Skin epidermis (tissue), 12 donors: ENCODE measurements at regions not wholly inside any gene's neighbourhood (a gene's known extent, or its start where the extent isn't known, plus 50 kb on each side); places are given as distances from the start of the nearest gene placed in this dataset.

Experiments
- H3K27ac ChIP-seq, 21 experiments: fragments of 200-600 bp; sonication (generic) in 11 of 21; one replicate each; pipeline ENCODE4 v1.5.0; 2020; ENCODE audit warnings: mild to moderate bottlenecking in 3 of 21, inconsistent platforms in 2 of 21, moderate library complexity in 2 of 21
- H3K4me3 ChIP-seq, 7 experiments: fragments of 200-600 bp; sonication (generic) in 2 of 7; one replicate each; pipeline ENCODE4 v1.5.0; 2020; ENCODE audit warnings: inconsistent platforms in 2 of 7, mild to moderate bottlenecking in 2 of 7, moderate library complexity in 1 of 7

DNA sequence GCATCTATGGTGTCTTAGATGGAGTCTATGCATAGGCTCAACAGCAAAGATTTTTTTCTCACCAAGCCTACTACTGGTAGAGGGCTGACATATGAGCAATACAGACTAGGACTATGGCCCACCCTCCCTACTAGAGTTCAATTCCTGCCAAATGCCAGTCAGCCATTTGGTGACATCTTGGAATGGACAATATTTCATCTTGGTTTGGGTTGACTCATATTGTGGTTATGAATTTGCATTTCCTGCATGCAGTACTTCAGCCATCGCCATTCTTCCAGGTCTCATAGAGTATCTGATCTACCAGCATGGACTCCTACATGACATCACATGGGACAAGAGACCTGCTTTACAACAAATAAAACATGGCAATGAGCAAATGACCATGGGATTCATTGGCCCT, 778.1 kb upstream of the SOX9 start:
- no peak overlapping the region for H3K4me3 ChIP-seq
- H3K27ac ChIP-seq: no peak overlapping the region

DNA sequence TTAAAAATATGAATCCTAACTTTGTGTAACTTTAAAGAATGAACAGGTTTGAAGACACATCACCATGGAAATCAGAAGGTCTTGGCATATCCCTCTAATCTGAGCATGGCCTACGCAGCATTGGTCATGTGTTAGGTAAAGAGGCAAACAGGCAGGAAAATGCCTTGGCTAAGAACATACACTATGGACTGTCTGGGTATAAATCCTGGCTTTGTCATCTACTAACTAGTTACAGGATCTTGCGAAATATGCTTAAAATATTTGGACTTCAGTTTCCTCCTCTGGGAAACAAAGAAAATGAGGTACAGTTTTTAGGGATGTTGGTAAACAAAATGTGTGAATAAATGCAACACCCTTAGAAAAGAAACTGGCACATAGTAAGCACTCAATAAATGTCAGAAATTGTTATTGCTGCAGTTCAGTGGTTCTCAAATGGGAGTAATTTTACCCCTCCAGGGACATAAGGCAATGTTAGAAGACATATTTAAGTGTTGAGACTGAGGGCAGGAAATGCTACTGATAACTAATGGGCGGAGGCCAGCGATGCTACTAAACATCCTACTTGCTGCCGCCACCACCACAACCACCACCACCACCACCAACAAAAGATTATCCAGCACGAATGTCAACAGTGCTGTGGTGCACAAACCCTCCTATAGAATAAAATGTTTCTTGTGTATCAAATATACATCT, 770.8 kb upstream of the SOX9 start:
- H3K27ac ChIP-seq: no peak overlapping the region
- no peak overlapping the region for H3K4me3 ChIP-seq

DNA sequence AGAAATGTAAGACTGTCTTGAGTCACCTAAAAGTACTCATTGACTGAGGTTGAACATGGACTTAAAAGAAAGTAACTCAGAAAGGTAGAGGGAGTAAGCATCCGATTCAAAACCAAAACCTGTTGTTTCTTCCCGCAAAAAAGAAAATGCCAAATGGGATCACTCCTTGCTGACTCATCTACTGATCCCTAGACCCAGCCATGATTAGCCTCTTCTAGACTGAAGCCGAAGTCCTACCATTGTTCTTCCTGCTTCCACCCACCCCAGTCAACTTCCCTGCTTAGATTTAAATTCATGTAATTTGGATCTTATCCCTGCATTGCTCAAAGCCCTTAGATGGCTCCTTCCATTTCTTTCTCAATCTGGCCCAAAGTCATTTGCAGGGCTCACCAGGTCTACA, 760.5 kb upstream of the SOX9 start:
- no peak overlapping the region for H3K4me3 ChIP-seq

DNA sequence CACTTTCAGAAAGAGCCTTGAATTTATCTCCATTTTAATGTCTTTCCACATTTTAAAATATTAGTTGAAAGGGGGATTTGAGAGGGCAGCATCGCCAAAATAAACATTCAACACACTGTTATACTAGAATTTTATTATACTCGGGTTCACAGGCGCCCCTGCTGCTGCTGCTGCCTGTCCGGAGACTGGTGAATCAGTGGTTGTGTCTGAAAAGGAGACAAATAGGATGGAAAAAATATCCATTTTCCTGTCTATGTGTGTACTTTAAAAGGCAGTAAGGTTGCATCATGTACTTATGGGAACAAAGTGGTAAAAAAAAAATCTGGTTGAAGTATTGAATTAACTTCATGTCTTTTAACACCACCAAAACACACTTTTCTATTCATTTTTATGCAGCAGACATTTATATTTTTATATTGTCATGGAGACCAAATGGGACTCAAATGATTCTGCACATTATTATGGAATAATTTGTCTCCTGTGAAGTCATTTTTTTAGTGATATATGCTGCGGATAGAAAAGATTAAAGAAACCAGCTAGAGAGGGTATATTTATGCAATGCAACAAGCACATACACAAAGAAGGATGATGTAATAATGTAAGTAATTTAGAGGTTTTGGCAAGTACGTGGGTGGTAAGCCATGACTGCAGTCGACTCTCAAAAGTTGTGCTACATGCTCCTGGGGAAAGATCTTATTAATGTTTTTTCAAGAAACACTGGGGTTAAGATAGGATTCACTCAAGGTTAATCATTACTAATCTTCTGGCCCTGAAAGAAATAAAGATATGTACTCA, 759.0 kb upstream of the SOX9 start:
- no peak overlapping the region for H3K27ac ChIP-seq

More for the DNA sequence above, 760.5 kb upstream of the SOX9 start:
- H3K27ac ChIP-seq: no peak overlapping the region

DNA sequence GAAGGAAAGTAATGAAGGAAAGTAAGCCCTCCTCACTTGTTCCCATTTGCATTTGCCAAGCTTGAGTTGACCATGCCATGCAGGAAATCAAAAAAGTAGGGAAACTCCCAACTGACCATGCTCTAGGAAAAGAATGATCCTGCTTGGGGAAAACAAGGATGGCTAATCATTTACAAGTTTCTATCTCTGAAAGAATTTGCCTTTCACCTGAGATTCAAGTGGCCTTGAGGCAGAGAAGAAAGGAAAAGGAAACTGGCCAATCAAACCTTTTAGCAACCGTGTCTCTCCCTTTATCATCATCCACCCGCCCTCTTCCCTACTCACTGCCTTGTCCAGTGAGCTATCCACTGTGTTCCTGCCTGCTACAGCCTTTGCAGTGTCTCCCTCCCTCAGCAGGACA, 757.2 kb upstream of the SOX9 start:
- H3K4me3 ChIP-seq: no peak overlapping the region
- H3K27ac ChIP-seq: no peak overlapping the region

More for the DNA sequence above, 759.0 kb upstream of the SOX9 start:
- no peak overlapping the region for H3K4me3 ChIP-seq

DNA sequence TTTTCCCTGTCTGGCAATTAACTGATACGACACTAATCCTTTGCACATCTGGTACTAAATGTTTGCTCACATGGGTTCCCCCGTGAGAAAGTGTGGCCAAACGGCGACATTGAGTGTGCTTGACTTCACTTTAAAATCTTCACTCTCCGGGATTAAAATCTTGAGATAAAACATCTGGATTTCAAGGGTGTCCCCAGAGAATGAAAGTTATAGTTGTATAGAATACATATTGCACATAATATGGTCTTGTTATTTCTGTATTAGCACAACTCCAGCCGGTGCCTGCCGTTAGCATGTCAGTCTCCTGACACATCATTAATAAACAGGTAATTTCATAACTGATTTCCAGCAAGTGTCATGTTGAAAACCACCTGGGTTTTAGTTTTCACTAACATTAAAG, 749.0 kb upstream of the SOX9 start:
- Histone ChIP-seq H3K4me3 (no peak overlapping the region), H3K27ac (no peak overlapping the region)

DNA sequence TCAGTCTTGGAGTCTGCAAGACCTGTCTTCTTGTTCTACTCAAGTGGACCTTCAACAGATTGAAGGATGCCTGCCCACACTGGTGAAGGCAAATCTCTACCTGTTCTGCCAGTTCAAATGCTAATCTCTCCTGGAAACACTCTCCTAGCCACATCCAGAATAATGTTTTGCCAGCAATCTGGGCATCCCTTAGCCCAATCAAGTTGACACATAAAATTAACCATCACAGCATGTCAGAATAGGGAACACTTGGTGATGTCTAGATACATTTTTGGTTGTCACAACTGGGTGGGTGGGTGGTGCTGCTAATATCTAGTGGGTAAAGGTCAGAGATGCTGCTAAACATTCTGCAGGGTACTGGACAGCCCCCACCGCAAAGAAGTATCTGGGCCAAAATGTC, 744.9 kb upstream of the SOX9 start:
- H3K4me3 ChIP-seq: no peak overlapping the region
- H3K27ac ChIP-seq: no peak overlapping the region

DNA sequence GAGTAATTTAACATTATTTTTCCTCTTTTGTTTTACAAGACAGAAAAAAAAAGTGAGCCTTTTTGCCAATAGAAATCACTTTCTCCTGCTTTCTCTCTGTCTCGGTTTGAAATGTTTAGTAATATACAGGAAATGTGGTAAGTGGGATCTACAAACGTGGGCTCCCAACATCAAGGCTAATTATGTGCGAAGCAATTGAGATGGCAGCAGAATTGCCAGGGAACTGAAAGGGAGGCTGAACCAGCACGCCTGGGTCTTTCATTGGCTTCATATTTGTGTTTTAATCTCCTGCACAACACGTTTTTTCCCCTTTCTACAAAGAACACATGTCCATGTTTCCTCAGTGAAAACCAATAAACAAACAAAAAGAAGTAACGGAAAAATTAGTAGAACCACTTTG, 743.9 kb upstream of the SOX9 start:
- Histone ChIP-seq H3K4me3 (no peak overlapping the region), H3K27ac (peak overlapping the region in 1 of 21 experiments; percentile 5)

DNA sequence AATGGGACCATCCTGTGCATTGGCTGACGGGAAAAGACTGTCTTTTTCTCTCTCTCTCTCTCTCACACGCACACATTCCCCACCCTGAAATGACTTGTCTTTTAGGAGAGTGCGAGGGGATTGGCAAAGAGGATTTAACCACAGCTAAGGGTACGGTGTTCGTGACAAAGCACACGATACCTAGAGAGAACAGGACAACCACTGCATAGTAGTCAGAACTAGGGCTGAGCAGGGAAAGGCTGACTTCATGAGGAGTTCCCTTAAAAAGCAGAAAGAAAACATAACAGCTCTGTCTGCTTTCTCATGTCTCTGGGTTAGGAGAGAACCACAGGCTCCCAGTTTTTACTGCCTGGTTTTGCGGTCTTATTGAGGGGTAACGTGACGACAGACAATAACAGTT, 742.8 kb upstream of the SOX9 start:
- no peak overlapping the region for H3K4me3 ChIP-seq
- H3K27ac ChIP-seq: peak overlapping the region in 1 of 21 experiments; percentile 21

DNA sequence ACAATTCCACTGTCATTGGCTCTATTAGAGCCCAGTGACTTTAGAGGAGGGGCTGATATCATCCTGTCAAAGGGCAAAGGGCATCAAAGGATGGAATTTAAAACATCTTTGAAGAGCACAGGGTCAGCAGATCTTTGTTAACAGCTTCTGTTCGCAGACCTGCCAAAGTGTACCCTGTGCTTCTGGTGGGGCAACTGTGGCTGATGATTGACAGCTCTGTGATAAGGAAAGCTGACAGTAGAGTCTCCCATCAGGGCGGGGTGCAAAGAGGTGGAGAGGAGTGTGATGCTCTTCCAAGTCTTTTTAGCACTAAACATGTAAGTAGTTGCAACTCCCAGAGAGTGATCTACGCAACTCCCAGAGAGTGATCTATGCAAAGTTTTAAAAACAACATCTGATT, 742.1 kb upstream of the SOX9 start:
- H3K27ac ChIP-seq: no peak overlapping the region
- no peak overlapping the region for H3K4me3 ChIP-seq

DNA sequence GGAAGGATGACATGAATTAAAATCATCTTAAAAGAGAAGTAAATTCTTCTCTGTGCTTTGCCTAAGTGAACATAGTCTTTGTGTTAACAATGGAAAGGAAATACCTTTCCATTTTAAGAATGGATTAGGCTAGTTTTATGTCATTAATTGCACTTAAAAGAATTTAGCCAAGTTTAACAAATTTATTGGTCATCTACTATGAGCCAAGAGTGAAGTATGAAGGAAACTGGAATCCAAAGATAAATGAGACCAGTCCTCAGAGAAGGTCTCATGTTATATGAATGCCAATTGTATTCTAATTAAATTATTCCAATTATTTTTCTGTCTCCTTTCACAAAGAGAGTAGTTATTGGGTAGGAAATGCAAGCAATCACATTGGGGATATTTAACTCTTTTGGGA, 741.3 kb upstream of the SOX9 start:
- H3K4me3 ChIP-seq: no peak overlapping the region
- H3K27ac ChIP-seq: no peak overlapping the region

DNA sequence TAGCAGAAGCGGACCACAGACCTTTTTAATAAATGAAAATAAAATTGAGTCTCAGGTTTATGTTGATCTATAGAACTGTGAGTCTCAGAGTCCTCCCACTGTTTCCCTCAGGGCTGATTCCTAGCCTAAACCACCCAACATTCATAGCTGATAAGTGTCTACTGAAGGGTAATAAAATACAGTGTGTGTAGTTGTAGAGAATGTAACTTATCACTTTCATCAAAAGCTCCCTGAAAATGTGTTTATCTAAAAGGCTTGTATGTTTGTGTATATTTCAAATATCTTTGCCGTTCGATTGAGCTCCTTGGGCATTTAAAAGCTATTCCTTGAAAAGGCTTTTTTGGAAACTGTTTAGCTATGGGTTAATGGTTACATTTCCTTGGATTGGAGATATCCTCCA, 740.3 kb upstream of the SOX9 start:
- no peak overlapping the region for H3K27ac ChIP-seq

DNA sequence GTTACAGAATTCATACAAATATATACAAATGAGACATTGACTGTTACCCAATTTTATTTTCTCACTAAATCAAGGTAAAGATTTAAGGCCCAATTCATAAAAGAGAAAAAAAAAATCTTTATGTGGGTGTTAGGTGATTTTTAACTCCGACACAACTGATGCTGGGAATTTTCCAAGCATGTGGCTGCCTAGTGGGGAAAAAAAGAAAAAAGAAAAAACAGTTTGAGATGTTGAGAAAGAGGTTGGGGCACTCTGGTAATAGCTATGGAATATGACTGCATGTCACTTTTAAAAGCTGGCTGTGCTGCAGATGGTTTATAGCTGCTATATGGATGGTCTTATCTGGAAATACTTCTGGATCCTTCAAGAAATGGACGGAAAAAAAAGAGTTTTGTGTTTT, 739.9 kb upstream of the SOX9 start:
- Histone ChIP-seq H3K4me3 (no peak overlapping the region), H3K27ac (no peak overlapping the region)

More for the DNA sequence above, 740.3 kb upstream of the SOX9 start:
- no peak overlapping the region for H3K4me3 ChIP-seq

DNA sequence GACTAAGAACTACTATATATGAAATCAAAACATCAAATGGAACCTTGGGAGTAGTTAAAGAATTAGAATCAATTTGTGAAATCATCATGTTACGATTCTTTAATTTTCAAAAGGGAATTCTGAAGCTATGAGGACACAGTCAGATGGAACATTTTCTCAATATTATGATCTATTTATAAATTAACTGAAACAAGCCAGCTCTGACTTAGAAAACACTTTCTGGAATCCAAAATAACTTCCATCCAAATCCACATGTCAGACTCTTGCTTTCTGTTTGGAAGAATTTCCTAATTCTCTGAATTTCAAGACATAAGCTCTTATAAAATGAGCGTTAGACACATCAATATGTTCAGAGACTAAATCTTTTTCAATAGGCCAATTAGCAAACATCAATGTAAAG, 737.7 kb upstream of the SOX9 start:
- H3K27ac ChIP-seq: peak overlapping the region in 2 of 21 experiments; percentile 30 to 46
- H3K4me3 ChIP-seq: no peak overlapping the region

DNA sequence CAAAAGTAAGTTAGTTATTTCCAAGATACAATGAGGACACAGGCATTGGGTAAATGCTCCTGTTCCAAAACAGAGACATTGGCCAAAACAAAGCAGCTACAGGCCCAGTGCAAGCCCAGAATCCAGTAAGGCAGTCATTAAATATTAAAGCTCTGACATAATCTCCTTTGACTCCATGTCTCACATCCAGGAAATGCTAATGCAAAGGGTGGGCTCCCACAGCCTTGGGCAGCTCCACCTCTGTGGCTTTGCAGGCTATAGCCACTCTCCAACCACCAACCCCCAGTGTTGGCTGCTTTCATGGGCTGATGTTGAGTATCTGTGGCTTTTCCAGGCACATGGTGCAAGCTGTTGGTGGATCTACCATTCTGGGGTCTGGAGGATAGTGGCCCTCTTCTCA, 733.4 kb upstream of the SOX9 start:
- no peak overlapping the region for H3K27ac ChIP-seq
- no peak overlapping the region for H3K4me3 ChIP-seq

DNA sequence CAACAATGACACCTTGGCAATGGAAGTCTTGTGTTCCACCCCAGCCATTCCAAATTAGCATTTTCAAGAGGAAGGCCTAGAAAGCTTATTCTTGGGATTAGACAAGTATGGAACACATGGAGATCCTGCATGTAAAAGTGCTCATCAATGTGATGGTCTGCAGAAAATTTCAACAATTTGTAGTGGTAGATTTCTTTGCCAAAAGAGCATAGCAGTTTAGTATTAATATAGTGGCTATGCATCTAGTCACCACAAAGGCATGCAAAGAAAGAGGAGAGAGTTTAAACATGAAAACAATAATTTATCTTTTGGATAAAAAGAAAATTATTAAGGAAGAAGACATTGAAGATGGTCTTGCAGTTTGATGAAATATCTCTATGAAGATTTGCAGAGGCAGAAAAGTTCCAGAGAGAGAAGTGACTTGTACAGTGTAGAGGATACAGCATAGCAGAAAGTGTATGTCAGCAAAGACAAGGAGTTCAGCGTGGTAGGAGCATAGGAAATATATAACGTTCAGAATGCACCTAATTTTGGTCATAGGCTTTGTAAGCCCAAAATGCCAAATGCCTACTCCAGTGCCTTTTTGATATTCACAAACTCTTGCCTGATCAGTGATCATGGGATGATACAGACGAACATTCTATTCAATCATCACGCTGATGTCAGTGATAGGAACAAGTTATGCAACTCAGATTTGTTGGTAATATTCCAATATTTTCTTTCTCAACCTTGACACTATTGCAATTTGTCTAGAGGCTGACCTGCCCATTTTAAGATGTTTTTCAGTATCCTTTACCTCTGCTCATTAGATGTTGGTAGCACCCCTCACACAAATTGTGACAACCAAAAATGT, 727.9 kb upstream of the SOX9 start:
- H3K27ac ChIP-seq: no peak overlapping the region

DNA sequence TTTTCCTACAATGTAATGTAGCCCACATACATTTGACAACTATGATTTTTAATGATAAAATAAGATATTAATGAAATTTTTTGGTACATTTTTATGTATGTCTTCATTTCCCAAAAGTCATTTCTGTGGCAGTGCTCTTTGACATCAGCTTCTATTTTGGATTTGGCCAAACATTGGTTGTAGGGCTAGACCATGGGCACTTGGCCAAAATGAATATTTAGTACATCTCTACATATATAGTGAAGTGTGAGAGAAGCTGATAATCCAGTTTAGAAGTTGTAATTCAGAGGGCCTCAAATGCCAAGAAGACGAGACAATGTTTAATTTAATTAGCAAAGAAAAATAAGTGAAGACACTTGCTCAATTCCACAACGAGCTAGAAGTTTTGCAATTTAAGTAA, 724.9 kb upstream of the SOX9 start:
- no peak overlapping the region for H3K4me3 ChIP-seq
- H3K27ac ChIP-seq: no peak overlapping the region

More for the DNA sequence above, 727.9 kb upstream of the SOX9 start:
- H3K4me3 ChIP-seq: no peak overlapping the region

DNA sequence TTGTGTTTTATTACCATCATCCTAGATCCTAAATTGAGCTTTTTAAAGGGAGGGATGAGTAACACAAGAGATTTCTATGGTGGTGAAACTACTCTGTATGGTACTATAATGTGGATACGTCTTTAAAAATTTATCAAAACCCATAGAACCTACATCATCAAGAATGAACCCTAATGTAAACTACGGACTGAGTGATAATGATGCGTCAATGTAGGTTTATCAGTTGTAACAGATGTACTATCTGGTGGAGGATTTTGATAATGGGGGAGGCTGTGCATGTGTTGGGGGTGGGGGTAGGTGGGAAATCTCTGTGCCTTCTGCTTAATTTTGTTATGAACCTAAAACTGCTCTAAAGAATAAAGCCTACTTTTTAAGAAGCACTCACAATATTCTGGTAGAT, 724.1 kb upstream of the SOX9 start:
- Histone ChIP-seq H3K27ac (no peak overlapping the region), H3K4me3 (no peak overlapping the region)

DNA sequence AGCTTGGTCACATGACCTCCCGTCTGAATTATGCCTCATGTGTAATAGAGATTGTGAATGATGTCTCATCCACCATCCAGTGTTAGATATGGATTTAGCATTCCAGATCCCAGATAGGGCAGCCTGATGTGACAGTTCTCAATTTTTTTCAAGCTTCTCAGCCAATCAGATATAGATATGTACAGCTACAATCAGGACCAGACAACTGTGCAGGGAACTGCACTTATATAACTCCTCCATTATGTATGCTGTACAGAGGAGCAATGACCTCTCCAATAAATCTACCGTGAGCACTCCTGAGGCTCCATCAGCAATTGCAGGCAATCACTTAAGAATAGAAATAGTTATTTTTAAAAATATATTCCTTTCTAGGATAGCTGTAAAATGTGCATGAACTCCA, 722.8 kb upstream of the SOX9 start:
- Histone ChIP-seq H3K27ac (no peak overlapping the region), H3K4me3 (no peak overlapping the region)

DNA sequence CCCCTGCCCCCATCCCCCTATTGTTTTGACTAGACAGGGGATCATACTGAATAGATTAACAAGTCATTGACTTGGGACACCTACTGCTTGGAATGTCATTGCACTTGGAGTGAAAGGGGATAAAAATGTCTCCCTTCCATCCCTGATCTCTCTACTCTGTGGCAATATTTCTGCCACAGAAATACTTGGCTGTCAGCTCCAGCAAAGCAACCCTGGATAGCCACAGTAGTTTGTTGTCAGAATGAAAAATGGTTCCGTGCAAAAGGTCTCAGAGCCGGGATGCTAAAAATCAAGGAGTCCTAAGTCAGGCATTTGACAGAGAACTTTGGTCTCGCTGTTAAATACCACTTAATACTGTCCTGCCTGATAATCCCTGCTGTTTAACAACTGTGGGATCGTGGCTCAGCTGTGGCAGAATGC, 722.0 kb upstream of the SOX9 start:
- no peak overlapping the region for H3K27ac ChIP-seq

DNA sequence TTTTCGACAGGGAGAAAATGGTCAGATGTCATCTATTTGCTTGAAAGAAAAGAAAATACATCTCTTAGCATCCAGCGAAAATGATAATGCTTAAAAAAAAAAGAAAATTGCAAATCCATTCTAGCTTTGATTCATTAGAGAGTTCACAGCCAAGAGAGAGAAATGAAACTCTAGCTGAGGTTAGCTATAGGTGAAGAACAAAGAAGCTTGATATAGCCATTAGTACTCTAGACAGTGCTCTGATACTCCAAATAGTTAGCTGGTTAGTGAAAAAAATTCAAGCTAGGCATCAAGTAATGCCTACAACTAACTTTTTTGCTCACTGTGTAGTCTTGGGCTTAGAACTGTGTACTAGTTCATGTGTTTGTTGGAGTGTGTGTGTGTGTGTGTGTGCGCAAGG, 721.6 kb upstream of the SOX9 start:
- Histone ChIP-seq H3K27ac (no peak overlapping the region), H3K4me3 (no peak overlapping the region)

More for the DNA sequence above, 722.0 kb upstream of the SOX9 start:
- H3K4me3 ChIP-seq: no peak overlapping the region
